ENCODE measurements at regions not wholly inside any gene's neighbourhood (a gene's known extent, or its start where the extent isn't known, plus 50 kb on each side); places are given as distances from the start of the nearest gene placed in this dataset.

- DNase-seq (ENCODE audit: low read depth) = no peak
These were observed 747.7 kb upstream of the CBLB start for GRCh38 chr3:106616556-106616955.

- DNase-seq (ENCODE audit: low read depth) = no peak
These were observed 748.5 kb upstream of the CBLB start for GRCh38 chr3:106617276-106617675.

- no peak for DNase-seq (ENCODE audit: low read depth)
These were observed 751.8 kb upstream of the CBLB start for GRCh38 chr3:106620646-106621045.

GRCh38 chr3:106624154-106624553 is 753.1 kb upstream of the CCDC54 start:
- DNase-seq (ENCODE audit: low read depth) = no peak

- no peak for DNase-seq (ENCODE audit: low read depth)
These were observed 748.8 kb upstream of the CCDC54 start for GRCh38 chr3:106628407-106628806.

GRCh38 chr3:106629215-106629832 is 747.9 kb upstream of the CCDC54 start:
- no peak for DNase-seq (ENCODE audit: low read depth)

GRCh38 chr3:106631373-106632108 is 745.7 kb upstream of the CCDC54 start:
- no peak for DNase-seq (ENCODE audit: low read depth)

- no peak for DNase-seq (ENCODE audit: low read depth)
These were observed 742.0 kb upstream of the CCDC54 start for GRCh38 chr3:106635271-106635670.

- DNase-seq (ENCODE audit: low read depth) = no peak
These were observed 741.4 kb upstream of the CCDC54 start for GRCh38 chr3:106635826-106636225.

- DNase-seq (ENCODE audit: low read depth) = no peak
These were observed 736.9 kb upstream of the CCDC54 start for GRCh38 chr3:106640353-106640752.

- no peak for DNase-seq (ENCODE audit: low read depth)
These were observed 735.1 kb upstream of the CCDC54 start for GRCh38 chr3:106642161-106642560.

- DNase-seq (ENCODE audit: low read depth) = no peak
These were observed 733.5 kb upstream of the CCDC54 start for GRCh38 chr3:106643684-106644161.

- DNase-seq (ENCODE audit: low read depth) = no peak
These were observed 703.2 kb upstream of the CCDC54 start for GRCh38 chr3:106673926-106674569.

GRCh38 chr3:106675451-106675850 is 701.8 kb upstream of the CCDC54 start:
- DNase-seq (ENCODE audit: low read depth) = no peak

- DNase-seq (ENCODE audit: low read depth) = no peak
These were observed 698.4 kb upstream of the CCDC54 start for GRCh38 chr3:106678657-106679390.

GRCh38 chr3:106683953-106684620 is 693.2 kb upstream of the CCDC54 start:
- DNase-seq (ENCODE audit: low read depth) = no peak

- DNase-seq (ENCODE audit: low read depth) = no peak
These were observed 691.5 kb upstream of the CCDC54 start for GRCh38 chr3:106685745-106686144.

GRCh38 chr3:106687905-106688304 is 689.3 kb upstream of the CCDC54 start:
- no peak for DNase-seq (ENCODE audit: low read depth)

- no peak for DNase-seq (ENCODE audit: low read depth)
These were observed 688.8 kb upstream of the CCDC54 start for GRCh38 chr3:106688464-106688863.

- no peak for DNase-seq (ENCODE audit: low read depth)
These were observed 685.8 kb upstream of the CCDC54 start for GRCh38 chr3:106691476-106691875.

- no peak for DNase-seq (ENCODE audit: low read depth)
These were observed 684.6 kb upstream of the CCDC54 start for GRCh38 chr3:106692624-106693023.

GRCh38 chr3:106699122-106699521 is 678.1 kb upstream of the CCDC54 start:
- DNase-seq (ENCODE audit: low read depth) = no peak
